COLO829 (cell line): ENCODE measurements at regions not wholly inside any gene's neighbourhood (a gene's known extent, or its start where the extent isn't known, plus 50 kb on each side); places are given as distances from the start of the nearest gene placed in this dataset.

Experiments used
- DNase-seq: peaks from one replicate; pipeline ENCODE4 v3.0.0; 2012; ENCODE audit warnings: low spot score

GRCh38 chr5:93107141-93107540, 473.9 kb downstream of the NR2F1-AS1 start:
- no peak for DNase-seq

GRCh38 chr5:93101661-93102060, 479.4 kb downstream of the NR2F1-AS1 start:
- DNase-seq, result no peak

- DNase-seq, result no peak
These were observed 480.0 kb downstream of the NR2F1-AS1 start for GRCh38 chr5:93100976-93101375.

GRCh38 chr5:93100428-93100827, 480.6 kb downstream of the NR2F1-AS1 start:
- no peak for DNase-seq

DNA sequence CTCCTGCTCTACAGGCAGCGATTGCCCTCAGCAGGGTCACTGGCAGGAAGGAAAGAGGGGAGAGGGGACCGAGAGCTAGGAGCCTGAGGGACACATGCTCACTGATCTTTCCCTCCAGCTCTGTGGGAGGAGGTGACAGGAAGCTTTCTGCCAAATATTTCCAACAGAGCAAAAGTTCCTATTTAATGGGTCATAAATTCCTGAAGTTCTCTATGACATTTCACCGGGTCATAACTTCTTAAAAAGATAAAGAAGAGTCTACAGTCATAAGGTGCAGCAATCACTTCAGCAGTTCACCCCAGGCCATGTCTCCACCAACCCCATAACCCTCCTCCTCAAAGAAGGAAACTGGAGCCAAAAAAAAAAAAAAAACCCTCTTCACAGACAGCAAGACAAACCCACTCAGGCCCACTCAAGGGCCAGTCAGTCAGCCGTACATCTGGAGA, 481.1 kb downstream of the NR2F1-AS1 start:
- no peak for DNase-seq

DNA sequence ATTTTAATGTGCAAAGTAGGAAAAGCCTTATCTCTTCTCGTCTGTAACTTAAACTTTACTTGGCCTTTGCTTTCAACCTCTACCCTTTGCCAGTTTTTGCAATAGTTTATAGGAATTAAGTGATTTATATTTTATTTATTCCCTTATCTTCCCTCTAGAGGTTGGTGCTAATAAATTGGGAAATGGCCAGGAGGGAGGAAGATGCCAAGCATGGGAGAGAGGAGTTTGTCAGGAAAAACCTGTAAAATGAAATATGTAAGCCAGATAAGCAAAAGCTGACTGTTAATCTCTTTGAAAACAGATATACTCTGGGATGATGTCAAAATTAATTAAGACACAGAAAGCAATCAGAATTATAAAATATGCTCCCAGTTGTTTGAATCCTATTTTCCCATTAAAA, 484.5 kb downstream of the NR2F1-AS1 start:
- DNase-seq, result no peak

DNA sequence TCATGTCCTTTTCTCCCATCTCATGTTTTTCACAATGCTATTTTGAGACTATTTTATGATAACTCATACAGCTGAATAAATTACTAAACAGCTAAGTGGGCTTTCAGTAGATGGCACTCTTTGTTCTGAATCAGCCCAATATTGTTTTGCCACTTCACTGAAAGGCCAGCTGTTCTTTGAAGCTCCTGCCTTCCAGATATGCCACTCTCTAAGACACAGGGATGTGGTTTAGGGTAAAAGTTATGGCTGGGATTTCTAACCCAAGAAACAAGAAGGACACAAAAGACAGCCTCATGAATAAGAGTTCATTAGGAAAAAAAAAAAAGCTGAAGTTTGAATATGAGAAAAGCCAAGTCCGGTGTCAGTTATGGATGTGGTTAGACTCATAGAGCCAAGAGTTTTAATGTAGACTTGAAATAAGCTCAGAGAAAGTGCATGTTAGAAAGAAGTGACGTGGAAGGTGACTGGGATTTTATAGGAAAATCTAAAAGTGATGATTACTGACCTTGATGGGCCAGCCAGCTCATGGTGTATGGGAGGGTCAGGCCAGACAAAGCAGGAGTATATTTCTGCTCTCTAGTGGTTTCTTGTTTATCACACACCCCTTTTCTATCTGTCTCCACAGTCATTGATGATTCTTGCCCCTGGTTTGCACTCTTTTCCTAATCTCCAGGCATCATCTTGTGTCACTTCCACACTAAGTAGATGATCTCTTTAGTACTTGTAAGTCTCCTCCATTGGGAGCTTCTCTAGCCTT, 488.5 kb downstream of the NR2F1-AS1 start:
- peak; percentile 3 for DNase-seq

- no peak for DNase-seq
These were observed 490.3 kb downstream of the NR2F1-AS1 start for GRCh38 chr5:93090698-93091097.

DNA sequence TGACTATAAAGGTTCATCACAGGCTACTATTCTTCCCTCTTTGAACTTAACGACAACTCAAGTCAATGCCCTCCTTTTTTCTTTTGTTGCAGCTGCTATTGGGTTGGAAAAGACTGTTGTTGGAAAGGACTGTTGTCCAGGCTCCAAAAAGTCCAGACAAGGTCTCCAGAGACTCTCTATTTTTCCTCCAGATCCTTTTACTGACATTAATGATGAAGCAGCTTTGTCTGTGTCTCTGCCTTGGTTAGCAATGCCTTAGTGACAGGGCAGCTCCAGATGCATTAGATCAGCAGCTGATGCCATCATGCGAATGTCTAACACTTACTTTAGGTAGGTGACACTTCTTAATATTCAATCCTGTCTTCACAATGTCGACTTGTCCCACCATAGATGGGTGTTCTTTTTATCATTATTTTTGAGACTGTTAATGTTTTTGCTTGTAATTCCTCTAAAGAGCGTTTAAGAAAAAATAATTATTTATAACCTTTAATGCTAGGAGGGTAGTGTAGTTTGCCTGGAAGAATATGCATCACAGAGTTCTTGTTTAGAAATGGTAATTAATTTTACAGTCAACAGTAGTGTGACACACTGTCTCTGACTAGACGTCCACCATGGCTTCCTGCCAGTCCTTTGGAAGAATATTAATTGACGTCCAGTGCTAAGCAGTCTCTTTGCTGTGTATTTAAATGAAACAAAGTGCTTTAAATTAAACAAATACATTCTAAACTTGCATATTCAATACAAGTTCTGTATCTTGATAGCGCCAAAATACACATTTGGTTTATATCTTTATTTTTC, 492.2 kb downstream of the NR2F1-AS1 start:
- no peak for DNase-seq

GRCh38 chr5:93087326-93087725, 493.7 kb downstream of the NR2F1-AS1 start:
- DNase-seq, result no peak

- no peak for DNase-seq
These were observed 498.0 kb downstream of the NR2F1-AS1 start for GRCh38 chr5:93082981-93083380.

GRCh38 chr5:93079046-93079445, 502.0 kb downstream of the NR2F1-AS1 start:
- no peak for DNase-seq

DNA sequence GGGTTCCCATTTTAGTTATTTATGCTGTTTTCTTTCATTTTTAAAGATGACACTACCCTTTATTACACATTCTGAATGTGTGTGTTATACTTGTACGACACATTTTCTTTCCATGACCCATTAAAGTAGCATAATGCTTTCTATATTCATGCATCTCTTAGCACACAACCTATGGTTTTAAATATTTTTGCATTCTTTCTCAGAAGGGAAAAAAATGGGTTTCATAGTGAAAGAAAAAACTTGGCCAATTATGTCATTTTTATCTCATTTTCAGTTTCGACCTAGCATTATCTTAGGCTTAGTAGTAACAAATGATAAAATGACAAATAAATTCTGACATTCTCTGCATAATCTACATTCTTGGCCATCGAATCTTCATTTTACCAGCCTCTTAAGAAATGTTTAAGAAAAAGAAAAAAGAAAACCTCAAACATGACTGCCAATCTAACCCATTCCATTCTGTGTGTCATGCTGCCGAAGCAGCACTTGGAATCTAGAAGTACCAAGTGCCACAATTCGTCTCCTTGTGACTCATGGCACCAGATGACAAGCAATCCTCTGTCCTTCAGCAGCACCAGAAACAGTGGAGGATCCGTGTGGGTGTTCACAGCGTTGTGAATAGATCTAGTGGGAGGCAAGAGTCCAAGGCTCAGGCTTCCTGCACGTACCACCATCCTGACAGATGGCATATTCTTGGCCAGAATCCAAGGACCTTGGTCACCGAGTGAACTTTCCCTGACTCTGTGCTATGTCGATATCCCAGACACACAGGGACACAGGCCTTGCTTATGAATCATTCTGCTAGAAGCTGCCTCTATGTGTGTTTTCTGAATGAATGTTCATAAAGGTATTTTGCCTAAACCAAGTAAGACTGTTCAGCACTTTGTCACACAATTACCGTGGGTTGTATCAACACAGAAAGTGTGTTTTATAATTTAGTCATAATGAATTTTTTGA, 502.7 kb downstream of the NR2F1-AS1 start:
- peak; percentile 50 for DNase-seq

DNA sequence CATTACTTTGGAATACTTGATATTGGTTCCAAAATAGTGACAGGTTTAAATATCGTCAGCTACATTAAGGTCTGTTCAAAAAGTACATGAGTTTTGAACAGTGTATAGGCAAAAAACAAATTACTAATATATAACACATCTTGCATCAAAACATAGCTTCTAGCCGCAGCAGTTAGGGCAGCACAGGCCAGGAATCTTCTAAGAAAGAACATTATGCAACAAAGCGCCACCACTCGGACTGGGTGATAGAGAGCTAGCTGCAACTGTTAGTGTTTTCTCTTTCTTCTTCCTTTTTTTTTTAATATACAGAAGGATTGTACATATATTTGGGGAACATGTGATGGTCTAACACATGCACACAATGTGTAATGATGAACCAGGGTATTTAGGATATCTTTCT, 504.5 kb downstream of the NR2F1-AS1 start:
- DNase-seq, result no peak

DNA sequence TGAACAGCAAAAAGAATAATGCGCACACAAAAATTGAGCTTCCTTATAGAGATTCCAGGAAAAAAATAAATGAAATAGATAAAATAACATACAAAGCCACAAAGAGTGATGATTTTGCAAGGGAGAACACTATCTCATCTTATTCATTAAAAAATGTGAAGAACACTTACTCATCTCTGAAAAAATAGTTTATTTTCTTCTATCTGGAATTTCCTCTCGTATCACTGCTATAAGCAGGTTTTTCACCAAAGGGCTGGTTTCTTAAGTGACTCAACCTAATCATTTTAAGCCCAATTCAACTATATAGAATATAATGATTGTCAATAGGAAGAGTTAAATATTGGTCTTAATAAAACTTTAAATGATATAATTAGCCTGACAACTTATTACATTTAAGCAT, 504.9 kb downstream of the NR2F1-AS1 start:
- DNase-seq, result no peak

- DNase-seq, result no peak
These were observed 507.5 kb downstream of the NR2F1-AS1 start for GRCh38 chr5:93073547-93073946.

DNA sequence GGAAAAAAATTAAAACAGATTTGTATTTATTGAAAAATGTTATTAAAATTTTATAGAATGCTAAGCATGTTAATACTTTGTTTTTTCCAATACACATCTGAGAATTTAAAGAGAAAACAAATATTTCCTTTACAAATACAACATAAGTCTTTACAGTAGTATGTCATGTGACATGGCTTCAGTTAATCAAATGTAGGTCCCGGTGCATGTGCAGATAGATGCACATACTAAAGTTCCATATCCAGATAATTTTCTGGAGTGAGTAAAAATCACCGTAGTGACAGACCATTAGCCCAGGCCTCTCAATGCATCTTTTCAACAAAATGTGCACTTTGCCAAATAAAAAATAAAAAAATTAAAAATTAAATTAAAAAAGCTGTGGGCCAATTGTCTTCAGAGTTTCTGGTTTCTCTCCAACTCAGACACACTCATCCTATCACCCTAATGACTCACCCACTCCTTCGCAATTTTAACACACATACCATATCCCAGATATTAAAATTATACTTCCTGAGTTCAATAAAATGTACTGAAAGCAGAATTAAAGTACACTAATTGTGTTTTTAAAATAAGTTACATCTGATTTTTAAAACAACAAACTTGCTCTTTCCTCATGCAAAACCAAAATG, 508.1 kb downstream of the NR2F1-AS1 start:
- DNase-seq, result no peak

DNA sequence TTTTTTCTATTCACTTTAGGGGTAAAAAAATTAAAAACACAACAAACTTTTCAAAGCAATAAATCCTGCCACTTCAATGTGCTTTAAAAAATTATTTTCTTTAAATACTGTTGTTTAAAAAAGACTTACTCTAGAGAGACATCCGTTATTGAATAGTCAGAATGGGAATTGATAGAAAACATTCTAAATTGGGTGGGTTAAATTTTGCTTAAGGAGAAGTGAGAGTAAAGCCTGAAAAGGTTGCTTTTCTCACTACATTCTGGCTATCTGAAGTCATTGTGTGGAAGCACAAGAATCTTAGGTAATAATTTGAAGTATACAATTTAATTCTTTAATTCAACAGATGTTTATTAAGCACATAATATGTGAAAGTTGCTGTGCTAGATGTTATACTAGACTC, 509.3 kb downstream of the NR2F1-AS1 start:
- DNase-seq, result no peak

DNA sequence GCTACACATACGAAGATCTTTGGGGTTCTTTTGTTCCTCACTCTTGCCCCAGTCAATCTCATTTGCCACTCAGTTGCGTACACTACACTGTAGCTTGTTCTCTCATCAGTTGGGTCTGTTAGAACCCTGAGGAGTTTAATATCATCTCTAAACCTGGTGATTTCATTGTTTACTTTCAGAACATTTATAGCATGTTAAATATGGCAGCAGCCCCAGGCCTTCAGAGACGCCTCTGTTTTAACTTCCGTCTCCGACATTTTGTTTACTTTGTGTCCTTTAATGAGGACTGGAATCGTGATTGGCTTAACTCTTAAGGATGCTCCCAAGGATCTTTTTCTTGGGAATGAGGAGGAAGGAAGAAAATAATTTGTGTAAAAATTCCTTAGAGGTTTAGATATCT, 510.1 kb downstream of the NR2F1-AS1 start:
- DNase-seq, result no peak

DNA sequence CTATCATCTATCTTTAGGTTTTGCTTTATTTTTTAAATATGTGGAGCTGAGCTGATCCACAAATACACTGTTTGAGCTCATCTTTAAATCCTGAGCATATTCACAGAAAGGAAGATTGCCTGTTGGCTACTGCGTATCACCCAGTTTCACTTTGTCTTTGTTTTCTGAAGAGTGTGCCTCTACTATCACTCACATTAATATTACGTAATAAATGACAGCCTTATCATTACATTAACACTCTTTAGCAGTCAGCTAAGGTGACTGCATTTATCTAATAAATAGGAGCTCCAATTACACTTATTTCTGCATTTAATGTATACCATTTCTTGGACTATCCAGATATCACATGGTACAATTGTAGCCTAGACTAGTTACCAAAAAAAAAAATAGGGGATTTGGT, 511.7 kb downstream of the NR2F1-AS1 start:
- DNase-seq, result no peak

- no peak for DNase-seq
These were observed 518.5 kb downstream of the NR2F1-AS1 start for GRCh38 chr5:93062548-93062947.

- DNase-seq, result no peak
These were observed 522.7 kb downstream of the NR2F1-AS1 start for GRCh38 chr5:93058309-93058708.
